ENCODE measurements at regions not wholly inside any gene's neighbourhood (a gene's known extent, or its start where the extent isn't known, plus 50 kb on each side); places are given as distances from the start of the nearest gene placed in this dataset.

- in situ Hi-C loops (cut with MboI; ENCODE audit: low pct_unique_long_range_greater_than_20kb, low sequenced_read_pairs, unreplicated experiment): no loop called here
- TF ChIP-seq CTCF (IDR thresholded peaks at IDR 0.05; ENCODE audit: extremely low read depth, insufficient read depth, missing control alignments): no peak
Measured at GRCh38 chr4:131013226-131013625, 1917.3 kb downstream of the C4orf33 start.

GRCh38 chr4:131026771-131027170, 1930.8 kb downstream of the C4orf33 start:
- no peak for TF ChIP-seq CTCF (IDR thresholded peaks at IDR 0.05; ENCODE audit: extremely low read depth, insufficient read depth, missing control alignments)
- in situ Hi-C loops (cut with MboI; ENCODE audit: low pct_unique_long_range_greater_than_20kb, low sequenced_read_pairs, unreplicated experiment): no loop called here
- no peak for DNase-seq (ENCODE audit: low spot score)

More at GRCh38 chr4:131013226-131013625, 1917.3 kb downstream of the C4orf33 start:
- no peak for DNase-seq (ENCODE audit: low spot score)

- no peak for TF ChIP-seq CTCF (IDR thresholded peaks at IDR 0.05; ENCODE audit: extremely low read depth, insufficient read depth, missing control alignments)
- in situ Hi-C loops (cut with MboI; ENCODE audit: low pct_unique_long_range_greater_than_20kb, low sequenced_read_pairs, unreplicated experiment): no loop called here
- no peak for DNase-seq (ENCODE audit: low spot score)
Measured at GRCh38 chr4:131044368-131044767, 1948.4 kb downstream of the C4orf33 start.

- TF ChIP-seq CTCF (IDR thresholded peaks at IDR 0.05; ENCODE audit: extremely low read depth, insufficient read depth, missing control alignments): no peak
- in situ Hi-C loops (cut with MboI; ENCODE audit: low pct_unique_long_range_greater_than_20kb, low sequenced_read_pairs, unreplicated experiment): no loop called here
- DNase-seq (ENCODE audit: low spot score): no peak
Measured at GRCh38 chr4:131046821-131047220, 1950.9 kb downstream of the C4orf33 start.

- in situ Hi-C loops (cut with MboI; ENCODE audit: low pct_unique_long_range_greater_than_20kb, low sequenced_read_pairs, unreplicated experiment): no loop called here
- DNase-seq (ENCODE audit: low spot score): no peak
- TF ChIP-seq CTCF (IDR thresholded peaks at IDR 0.05; ENCODE audit: extremely low read depth, insufficient read depth, missing control alignments): no peak
Measured at GRCh38 chr4:131052646-131053045, 1956.7 kb downstream of the C4orf33 start.

GRCh38 chr4:131054489-131055019, 1958.6 kb downstream of the C4orf33 start:
- TF ChIP-seq CTCF (IDR thresholded peaks at IDR 0.05; ENCODE audit: extremely low read depth, insufficient read depth, missing control alignments): peak; percentile 15
- in situ Hi-C loops (cut with MboI; ENCODE audit: low pct_unique_long_range_greater_than_20kb, low sequenced_read_pairs, unreplicated experiment): no loop called here
- DNase-seq (ENCODE audit: low spot score): no peak

- no peak for TF ChIP-seq CTCF (IDR thresholded peaks at IDR 0.05; ENCODE audit: extremely low read depth, insufficient read depth, missing control alignments)
- in situ Hi-C loops (cut with MboI; ENCODE audit: low pct_unique_long_range_greater_than_20kb, low sequenced_read_pairs, unreplicated experiment): no loop called here
- DNase-seq (ENCODE audit: low spot score): no peak
Measured at GRCh38 chr4:131061734-131062133, 1965.8 kb downstream of the C4orf33 start.

Data from GM13977 (cell line).